HEK293T (cell line): ENCODE measurements at regions not wholly inside any gene's neighbourhood (a gene's known extent, or its start where the extent isn't known, plus 50 kb on each side); places are given as distances from the start of the nearest gene placed in this dataset.
"Not testable (repeated sequence)": the region's sequence is repeated elsewhere in the genome, so short reads cannot be mapped to it uniquely, and the experiment has no call there.

Source experiments
- ARNT ChIP-seq: fragments of 450-650 bp; IDR thresholded peaks from 2 replicates; pipeline ENCODE4 v1.6.1; 2017; ENCODE audit warnings: mild to moderate bottlenecking
- BHLHE40 ChIP-seq: fragments of 450-650 bp; IDR thresholded peaks from 2 replicates; pipeline ENCODE4 v1.6.1; 2016; ENCODE audit warnings: mild to moderate bottlenecking, moderate library complexity, borderline replicate concordance
- CTBP1 ChIP-seq: fragments of 450-650 bp; IDR thresholded peaks from 2 replicates; pipeline ENCODE4 v1.6.1; 2016; ENCODE audit warnings: borderline replicate concordance
- ELF4 ChIP-seq: fragments of 450-650 bp; IDR thresholded peaks from 2 replicates; pipeline ENCODE4 v1.6.1; 2017; ENCODE audit warnings: antibody characterized with exemption
- FOXA1 ChIP-seq: fragments of 450-650 bp; IDR thresholded peaks from 2 replicates; pipeline ENCODE4 v1.6.1; 2016; ENCODE audit warnings: mild to moderate bottlenecking
- FOXM1 ChIP-seq: fragments of 450-650 bp; IDR thresholded peaks from 2 replicates; pipeline ENCODE4 v1.6.1; 2017; ENCODE audit warnings: mild to moderate bottlenecking, borderline replicate concordance
- LEF1 ChIP-seq: fragments of 450-650 bp; IDR thresholded peaks from 2 replicates; pipeline ENCODE4 v1.6.1; 2017; ENCODE audit warnings: mild to moderate bottlenecking, borderline replicate concordance
- NFRKB ChIP-seq: fragments of 450-650 bp; IDR thresholded peaks from 2 replicates; pipeline ENCODE4 v1.6.1; 2016; ENCODE audit warnings: mild to moderate bottlenecking, moderate library complexity
- SUZ12 ChIP-seq: fragments of 450-650 bp; IDR thresholded peaks from 2 replicates; pipeline ENCODE4 v1.6.1; 2016; ENCODE audit warnings: mild to moderate bottlenecking
- TARDBP ChIP-seq: fragments of 450-650 bp; IDR thresholded peaks from 2 replicates; pipeline ENCODE4 v1.6.1; 2016
- ZNF384 ChIP-seq: fragments of 450-650 bp; IDR thresholded peaks from 2 replicates; pipeline ENCODE4 v1.6.1; 2016

DNA sequence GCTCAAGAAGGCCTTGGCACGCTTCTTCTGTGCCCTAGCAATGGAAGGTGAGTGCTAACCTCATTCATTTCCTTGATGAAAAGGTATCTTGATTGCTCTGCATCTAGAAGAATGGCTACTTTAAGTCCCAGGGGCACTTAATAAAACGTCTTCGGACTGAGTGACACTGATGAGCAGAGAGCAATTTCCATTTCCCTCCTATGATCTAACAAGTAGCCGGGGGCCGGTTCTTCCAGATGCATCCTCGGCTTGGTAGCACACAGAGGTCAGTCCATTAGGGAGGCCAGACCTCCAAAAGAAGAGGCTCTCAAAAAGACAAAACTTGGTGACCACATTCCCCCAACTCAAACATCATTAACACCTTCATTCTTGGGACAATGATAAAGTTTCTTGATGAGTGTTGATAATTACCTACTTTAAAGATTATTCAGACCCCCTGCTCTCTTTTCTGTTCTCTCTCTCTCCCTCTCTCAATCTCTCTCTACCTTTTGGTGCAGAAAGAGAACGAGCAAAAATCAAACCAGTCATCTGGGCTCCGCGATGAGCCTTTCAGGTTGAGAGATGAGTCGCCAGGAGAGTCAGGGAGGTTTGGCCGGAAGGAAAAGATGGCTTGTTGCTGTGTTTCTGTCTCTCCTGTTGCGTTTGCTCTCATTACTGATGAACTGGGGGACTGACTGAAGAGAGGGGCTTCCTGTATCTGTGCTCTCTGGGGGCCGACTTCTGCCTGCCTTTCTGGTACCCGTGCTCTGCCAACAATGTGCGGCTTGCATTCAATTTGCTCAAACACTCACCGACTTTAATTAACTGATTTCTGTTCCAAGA, 91.1 kb downstream of the LYZL1 start:
- TF ChIP-seq NFRKB, LEF1, ELF4, FOXM1, CTBP1, FOXA1, TARDBP, ZNF384, SUZ12, BHLHE40, ARNT: not testable (repeated sequence)
